ENCODE measurements at regions not wholly inside any gene's neighbourhood (a gene's known extent, or its start where the extent isn't known, plus 50 kb on each side); places are given as distances from the start of the nearest gene placed in this dataset.
"Not testable (repeated sequence)": the region's sequence is repeated elsewhere in the genome, so short reads cannot be mapped to it uniquely, and the experiment has no call there.

GRCh38 chr12:93005928-93006392 lies 76.9 kb upstream of the EEA1 start:
- H2AFZ ChIP-seq (ENCODE audit: low read depth, low read length): no peak overlapping the region
- no peaks in the 10 kb centered on the region for H3K36me3 ChIP-seq (ENCODE audit: insufficient read depth, low read length)
- peaks cover 2% of the 10 kb centered on the region for H3K27me3 ChIP-seq (ENCODE audit: insufficient read depth, low read length)
- no peaks in the 10 kb centered on the region for H3K9me3 ChIP-seq (ENCODE audit: low read length)
- H3K4me3 ChIP-seq (ENCODE audit: low read length): no peak overlapping the region
- H3K4me1 ChIP-seq (ENCODE audit: insufficient read depth, low read length): no peaks in the 10 kb centered on the region

- no peaks in the 10 kb centered on the region for H3K9me3 ChIP-seq (ENCODE audit: low read length)
- H3K4me1 ChIP-seq (ENCODE audit: insufficient read depth, low read length): no peaks in the 10 kb centered on the region
- H3K36me3 ChIP-seq (ENCODE audit: insufficient read depth, low read length): no peaks in the 10 kb centered on the region
- peaks cover 2% of the 10 kb centered on the region for H3K27me3 ChIP-seq (ENCODE audit: insufficient read depth, low read length)
- H2AFZ ChIP-seq (ENCODE audit: low read depth, low read length): no peak overlapping the region
- H3K4me3 ChIP-seq (ENCODE audit: low read length): no peak overlapping the region
Observed at GRCh38 chr12:93006471-93007208, 77.5 kb upstream of the EEA1 start.

GRCh38 chr12:93007544-93007943 lies 78.4 kb upstream of the EEA1 start:
- H3K4me3 ChIP-seq (ENCODE audit: low read length): no peak overlapping the region
- H3K27me3 ChIP-seq (ENCODE audit: insufficient read depth, low read length): peaks cover 2% of the 10 kb centered on the region
- no peak overlapping the region for H2AFZ ChIP-seq (ENCODE audit: low read depth, low read length)
- no peaks in the 10 kb centered on the region for H3K36me3 ChIP-seq (ENCODE audit: insufficient read depth, low read length)
- H3K9me3 ChIP-seq (ENCODE audit: low read length): no peaks in the 10 kb centered on the region
- no peaks in the 10 kb centered on the region for H3K4me1 ChIP-seq (ENCODE audit: insufficient read depth, low read length)

- Histone ChIP-seq H3K27me3 (ENCODE audit: insufficient read depth, low read length) (peaks cover 2% of the 10 kb centered on the region), H3K4me3 (ENCODE audit: low read length) (no peak overlapping the region), H2AFZ (ENCODE audit: low read depth, low read length) (no peak overlapping the region), H3K4me1 (ENCODE audit: insufficient read depth, low read length) (no peaks in the 10 kb centered on the region), H3K9me3 (ENCODE audit: low read length) (no peaks in the 10 kb centered on the region), H3K36me3 (ENCODE audit: insufficient read depth, low read length) (no peaks in the 10 kb centered on the region)
Observed at GRCh38 chr12:93008044-93008778, 79.1 kb upstream of the EEA1 start.

- H3K4me3 ChIP-seq (ENCODE audit: low read length); H2AFZ ChIP-seq (ENCODE audit: low read depth, low read length); H3K36me3 ChIP-seq (ENCODE audit: insufficient read depth, low read length); H3K9me3 ChIP-seq (ENCODE audit: low read length); H3K27me3 ChIP-seq (ENCODE audit: insufficient read depth, low read length); H3K4me1 ChIP-seq (ENCODE audit: insufficient read depth, low read length): not testable (repeated sequence)
Observed at GRCh38 chr12:93008880-93009279, 79.8 kb upstream of the EEA1 start.

GRCh38 chr12:93009533-93009932 lies 80.4 kb upstream of the EEA1 start:
- Histone ChIP-seq H3K4me3 (ENCODE audit: low read length) (no peak overlapping the region), H3K9me3 (ENCODE audit: low read length) (no peaks in the 10 kb centered on the region), H3K27me3 (ENCODE audit: insufficient read depth, low read length) (peaks cover 2% of the 10 kb centered on the region), H2AFZ (ENCODE audit: low read depth, low read length) (no peak overlapping the region), H3K36me3 (ENCODE audit: insufficient read depth, low read length) (no peaks in the 10 kb centered on the region), H3K4me1 (ENCODE audit: insufficient read depth, low read length) (no peaks in the 10 kb centered on the region)

- Histone ChIP-seq H3K4me3 (ENCODE audit: low read length) (no peak overlapping the region), H3K9me3 (ENCODE audit: low read length) (no peaks in the 10 kb centered on the region), H2AFZ (ENCODE audit: low read depth, low read length) (no peak overlapping the region), H3K4me1 (ENCODE audit: insufficient read depth, low read length) (no peaks in the 10 kb centered on the region), H3K27me3 (ENCODE audit: insufficient read depth, low read length) (peaks cover 2% of the 10 kb centered on the region), H3K36me3 (ENCODE audit: insufficient read depth, low read length) (no peaks in the 10 kb centered on the region)
Observed at GRCh38 chr12:93010461-93010860, 81.4 kb upstream of the EEA1 start.

GRCh38 chr12:93011100-93011499 lies 82.0 kb upstream of the EEA1 start:
- H3K4me3 ChIP-seq (ENCODE audit: low read length): no peak overlapping the region
- H3K36me3 ChIP-seq (ENCODE audit: insufficient read depth, low read length): no peaks in the 10 kb centered on the region
- H3K4me1 ChIP-seq (ENCODE audit: insufficient read depth, low read length): no peaks in the 10 kb centered on the region

GRCh38 chr12:93015871-93016751 lies 87.0 kb upstream of the EEA1 start:
- H3K9me3 ChIP-seq (ENCODE audit: low read length): no peaks in the 10 kb centered on the region
- no peak overlapping the region for H3K4me3 ChIP-seq (ENCODE audit: low read length)
- H3K27me3 ChIP-seq (ENCODE audit: insufficient read depth, low read length): no peaks in the 10 kb centered on the region
- H3K4me1 ChIP-seq (ENCODE audit: insufficient read depth, low read length): peaks cover 2% of the 10 kb centered on the region
- H2AFZ ChIP-seq (ENCODE audit: low read depth, low read length): no peak overlapping the region
- no peaks in the 10 kb centered on the region for H3K36me3 ChIP-seq (ENCODE audit: insufficient read depth, low read length)

More at GRCh38 chr12:93011100-93011499, 82.0 kb upstream of the EEA1 start:
- Histone ChIP-seq H3K27me3 (ENCODE audit: insufficient read depth, low read length) (peaks cover 2% of the 10 kb centered on the region), H2AFZ (ENCODE audit: low read depth, low read length) (no peak overlapping the region), H3K9me3 (ENCODE audit: low read length) (no peaks in the 10 kb centered on the region)

GRCh38 chr12:93016752-93017350 lies 87.8 kb upstream of the EEA1 start:
- Histone ChIP-seq H3K4me1 (ENCODE audit: insufficient read depth, low read length) (peaks cover 2% of the 10 kb centered on the region), H3K27me3 (ENCODE audit: insufficient read depth, low read length) (no peaks in the 10 kb centered on the region)

GRCh38 chr12:93018610-93019009 lies 89.5 kb upstream of the EEA1 start:
- Histone ChIP-seq H3K9me3 (ENCODE audit: low read length) (no peaks in the 10 kb centered on the region), H2AFZ (ENCODE audit: low read depth, low read length) (no peak overlapping the region), H3K27me3 (ENCODE audit: insufficient read depth, low read length) (no peaks in the 10 kb centered on the region), H3K4me3 (ENCODE audit: low read length) (no peak overlapping the region), H3K4me1 (ENCODE audit: insufficient read depth, low read length) (peaks cover 2% of the 10 kb centered on the region), H3K36me3 (ENCODE audit: insufficient read depth, low read length) (no peaks in the 10 kb centered on the region)

More at GRCh38 chr12:93016752-93017350, 87.8 kb upstream of the EEA1 start:
- no peak overlapping the region for H2AFZ ChIP-seq (ENCODE audit: low read depth, low read length)
- H3K9me3 ChIP-seq (ENCODE audit: low read length): no peaks in the 10 kb centered on the region
- no peak overlapping the region for H3K4me3 ChIP-seq (ENCODE audit: low read length)
- H3K36me3 ChIP-seq (ENCODE audit: insufficient read depth, low read length): no peaks in the 10 kb centered on the region

- Histone ChIP-seq H2AFZ (ENCODE audit: low read depth, low read length) (no peak overlapping the region), H3K27me3 (ENCODE audit: insufficient read depth, low read length) (no peaks in the 10 kb centered on the region), H3K36me3 (ENCODE audit: insufficient read depth, low read length) (no peaks in the 10 kb centered on the region), H3K9me3 (ENCODE audit: low read length) (no peaks in the 10 kb centered on the region), H3K4me3 (ENCODE audit: low read length) (no peak overlapping the region), H3K4me1 (ENCODE audit: insufficient read depth, low read length) (peaks cover 2% of the 10 kb centered on the region)
Observed at GRCh38 chr12:93019212-93019927, 90.3 kb upstream of the EEA1 start.

All from neuron (in vitro differentiated cells).